ENCODE measurements at regions not wholly inside any gene's neighbourhood (a gene's known extent, or its start where the extent isn't known, plus 50 kb on each side); places are given as distances from the start of the nearest gene placed in this dataset.

DNA sequence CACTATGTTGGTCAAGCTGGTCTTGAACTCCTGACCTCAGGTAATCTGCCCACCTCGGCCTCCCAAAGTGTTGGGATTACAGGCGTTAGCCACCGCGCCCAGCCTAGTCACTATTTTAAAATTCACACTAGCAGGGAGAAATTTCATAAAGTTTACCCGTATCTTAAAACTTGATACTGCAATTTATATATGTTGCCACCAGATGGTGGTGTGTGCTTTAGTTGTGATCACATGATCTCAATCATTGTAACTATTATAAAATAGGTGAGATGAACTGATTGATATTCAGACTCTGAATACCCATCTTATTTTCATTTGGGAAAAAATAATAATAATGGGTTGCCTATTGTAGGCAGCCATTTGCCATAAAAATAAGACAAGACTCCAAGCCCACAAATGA is 1330.4 kb upstream of the WWC1 start:
- DNase-seq: no peak

- DNase-seq: no peak
Measured at GRCh38 chr5:166961913-166962312, 1329.5 kb upstream of the WWC1 start.

GRCh38 chr5:166962461-166962860 is 1329.0 kb upstream of the WWC1 start:
- no peak for DNase-seq

- DNase-seq: no peak
Measured at GRCh38 chr5:166963596-166963995, 1327.8 kb upstream of the WWC1 start.

DNA sequence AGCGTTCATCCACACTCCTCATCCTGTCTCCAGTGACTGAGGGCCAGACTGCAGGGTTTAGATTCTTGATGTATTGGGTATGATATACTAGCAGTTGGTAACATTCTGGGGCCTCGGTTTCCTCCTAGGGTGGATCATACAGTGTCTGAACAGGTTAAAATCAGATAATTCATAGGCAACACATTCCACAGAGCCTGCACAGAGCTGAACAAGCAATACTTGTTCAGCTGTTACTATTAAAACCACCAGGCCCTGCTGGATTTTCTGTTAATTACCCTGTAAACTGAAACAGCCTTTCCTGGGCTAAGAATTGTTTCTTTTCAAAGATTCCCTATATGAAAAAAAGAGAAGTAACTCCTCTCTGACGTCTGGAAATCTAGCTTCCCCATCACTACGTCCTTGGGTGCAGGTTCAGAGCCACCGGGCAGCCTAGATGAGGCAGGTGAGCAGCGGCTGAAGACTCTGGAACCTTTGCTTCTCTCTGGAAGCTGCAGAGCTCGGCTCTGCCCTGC is 1313.5 kb upstream of the WWC1 start:
- DNase-seq: no peak

- DNase-seq: no peak
Measured at GRCh38 chr5:166979307-166979895, 1312.0 kb upstream of the WWC1 start.

- DNase-seq: no peak
Measured at GRCh38 chr5:166980666-166981065, 1310.8 kb upstream of the WWC1 start.

GRCh38 chr5:166982226-166982625 is 1309.2 kb upstream of the WWC1 start:
- no peak for DNase-seq

- DNase-seq: no peak
Measured at GRCh38 chr5:166991601-166992000, 1299.8 kb upstream of the WWC1 start.

DNA sequence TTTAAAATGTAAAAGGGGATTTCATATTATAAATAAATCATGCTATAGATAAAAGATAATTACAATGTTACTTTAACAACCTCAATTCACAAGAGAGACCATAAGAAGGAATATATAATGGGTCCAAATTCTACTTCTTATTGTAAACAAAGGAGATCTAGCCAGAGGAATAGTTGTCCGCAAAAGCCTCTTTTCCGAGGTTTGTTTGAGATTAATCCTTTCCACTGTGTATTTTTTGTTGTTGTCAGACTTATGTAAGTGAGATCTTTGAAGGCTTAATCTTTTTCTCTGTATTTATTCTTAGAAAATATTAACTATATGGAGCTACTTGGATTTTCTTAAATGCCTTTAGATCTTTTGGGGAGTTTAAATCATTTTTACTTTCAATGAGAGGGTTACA is 1299.3 kb upstream of the WWC1 start:
- DNase-seq: no peak

DNA sequence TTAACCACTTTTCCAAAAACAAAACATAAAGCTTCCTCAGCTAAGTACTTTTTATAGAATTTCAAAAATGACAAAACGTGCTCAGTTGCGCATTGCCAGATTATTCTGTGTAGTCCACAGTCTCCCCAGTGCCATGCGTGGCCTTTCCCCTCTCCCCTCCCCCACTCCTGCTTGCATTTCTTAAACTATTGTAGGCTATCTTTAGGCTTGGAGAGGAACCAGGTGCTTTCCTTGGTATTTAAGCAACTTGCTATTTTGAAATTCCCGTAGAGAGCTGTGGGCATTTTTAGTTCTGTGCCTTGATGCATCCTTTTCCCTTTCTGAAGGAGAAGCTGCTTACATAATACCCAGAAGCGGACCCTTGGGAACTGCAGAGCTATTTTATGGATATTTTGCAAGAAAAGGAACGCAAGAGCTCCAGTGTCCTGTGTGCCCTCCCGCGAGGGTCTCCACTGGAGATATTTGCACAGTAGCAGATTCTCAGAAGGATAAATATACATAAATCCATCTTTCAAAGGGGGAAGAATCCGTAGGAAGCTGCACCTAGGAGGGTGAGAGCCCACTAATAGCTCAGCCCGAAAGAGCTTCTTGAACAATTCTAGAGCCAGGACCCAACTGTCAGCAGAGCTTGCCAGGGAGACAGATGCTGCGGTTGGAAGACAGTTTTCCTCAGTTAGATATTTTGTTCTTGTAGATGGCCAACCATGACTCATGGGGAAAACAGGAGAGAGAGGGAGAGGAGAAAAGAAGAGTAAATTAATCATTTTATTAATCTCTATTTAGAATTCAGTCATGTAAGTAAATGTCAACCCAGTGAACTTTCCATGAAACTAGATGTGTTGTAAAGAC is 1298.3 kb upstream of the WWC1 start:
- no peak for DNase-seq

- DNase-seq: no peak
Measured at GRCh38 chr5:166994226-166994625, 1297.2 kb upstream of the WWC1 start.

DNA sequence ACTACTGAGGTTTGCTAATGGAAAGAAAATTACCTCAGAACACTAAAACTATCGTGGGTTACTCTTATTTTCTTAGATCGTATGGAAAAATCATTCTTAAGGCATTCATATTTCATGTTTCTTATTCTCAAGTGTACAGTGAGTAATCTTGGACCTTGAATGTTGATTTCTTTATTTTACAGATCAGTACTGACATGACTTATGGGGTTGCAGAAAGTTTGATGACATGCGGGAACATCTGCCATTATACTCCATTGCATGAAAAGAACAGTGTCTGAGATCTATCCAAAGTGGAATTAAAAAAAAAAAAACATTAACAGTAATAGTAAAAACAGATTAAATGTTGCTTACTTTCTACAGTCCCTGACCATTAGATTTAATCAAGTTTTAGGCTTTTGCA is 1290.2 kb upstream of the WWC1 start:
- no peak for DNase-seq

- no peak for DNase-seq
Measured at GRCh38 chr5:167008705-167009104, 1282.7 kb upstream of the WWC1 start.

DNA sequence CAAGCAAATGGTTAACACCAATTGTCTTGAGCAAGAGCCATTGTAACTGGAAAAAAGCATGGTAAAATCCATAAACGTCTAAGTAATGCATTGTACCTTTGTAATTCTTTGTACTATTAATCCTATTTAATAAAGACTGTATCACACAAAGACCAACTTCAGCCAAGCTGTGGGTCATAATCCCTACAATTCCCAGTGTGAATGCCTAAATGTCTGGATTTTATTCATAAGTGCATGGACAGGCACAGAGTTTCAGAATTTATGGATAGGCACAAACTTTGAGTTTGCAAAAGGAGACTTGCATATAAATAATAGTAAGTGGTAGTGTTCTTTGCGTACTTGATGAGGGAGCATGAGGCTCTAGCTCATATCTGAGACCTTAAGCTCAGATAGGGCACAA is 1280.2 kb upstream of the WWC1 start:
- no peak for DNase-seq

GRCh38 chr5:167012123-167013034 is 1279.1 kb upstream of the WWC1 start:
- no peak for DNase-seq

DNA sequence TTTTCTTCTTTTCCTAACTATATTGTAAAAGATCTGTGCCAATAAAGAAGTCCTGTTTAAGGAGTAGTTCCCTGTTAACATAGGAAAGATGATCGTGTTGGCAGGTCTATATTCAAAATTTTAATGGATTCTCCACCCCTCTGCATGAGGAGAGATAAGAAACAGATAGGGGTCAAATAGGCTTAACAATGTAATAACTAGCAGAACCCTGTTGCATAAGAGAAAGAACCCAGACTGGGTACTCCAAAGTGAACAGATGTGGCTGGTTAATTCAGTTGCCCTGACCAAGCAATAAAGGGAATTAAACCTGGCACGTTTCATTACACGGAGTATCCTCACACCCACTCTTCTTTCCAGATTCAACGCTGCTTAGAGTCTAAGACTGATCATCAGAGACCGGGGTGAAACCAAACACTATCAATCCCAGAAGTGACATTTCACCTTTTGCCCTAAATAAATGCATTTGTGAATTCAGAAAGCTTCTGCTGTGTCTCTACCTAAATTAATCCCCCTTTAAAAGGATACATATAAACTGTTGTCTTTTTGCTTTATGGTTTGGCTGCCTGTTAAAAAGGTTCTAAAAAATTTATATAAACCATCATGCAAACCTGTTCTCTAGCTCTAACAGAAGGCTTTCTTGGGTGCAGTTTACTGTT is 1276.9 kb upstream of the WWC1 start:
- DNase-seq: no peak

DNA sequence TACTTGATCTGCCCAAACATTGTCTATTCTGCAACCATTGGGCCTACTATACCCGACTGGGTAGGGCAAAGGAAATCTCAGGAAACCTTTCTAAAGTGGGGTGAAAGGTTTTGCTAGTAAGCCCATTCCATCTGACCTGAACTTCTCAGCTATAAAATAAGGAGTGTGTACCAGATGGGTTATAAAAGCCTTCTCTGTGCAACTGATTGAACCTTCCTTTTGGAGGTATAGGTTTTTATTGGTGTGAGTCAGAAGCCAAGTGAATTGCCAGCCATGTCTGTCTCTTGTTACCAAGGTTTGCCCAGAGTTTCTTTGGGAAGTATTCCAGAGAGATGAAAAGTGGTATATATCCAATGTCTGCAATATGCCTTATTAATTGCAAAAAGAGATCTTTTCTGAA is 1271.0 kb upstream of the WWC1 start:
- no peak for DNase-seq

GRCh38 chr5:167029488-167029887 is 1262.0 kb upstream of the WWC1 start:
- DNase-seq: no peak

DNA sequence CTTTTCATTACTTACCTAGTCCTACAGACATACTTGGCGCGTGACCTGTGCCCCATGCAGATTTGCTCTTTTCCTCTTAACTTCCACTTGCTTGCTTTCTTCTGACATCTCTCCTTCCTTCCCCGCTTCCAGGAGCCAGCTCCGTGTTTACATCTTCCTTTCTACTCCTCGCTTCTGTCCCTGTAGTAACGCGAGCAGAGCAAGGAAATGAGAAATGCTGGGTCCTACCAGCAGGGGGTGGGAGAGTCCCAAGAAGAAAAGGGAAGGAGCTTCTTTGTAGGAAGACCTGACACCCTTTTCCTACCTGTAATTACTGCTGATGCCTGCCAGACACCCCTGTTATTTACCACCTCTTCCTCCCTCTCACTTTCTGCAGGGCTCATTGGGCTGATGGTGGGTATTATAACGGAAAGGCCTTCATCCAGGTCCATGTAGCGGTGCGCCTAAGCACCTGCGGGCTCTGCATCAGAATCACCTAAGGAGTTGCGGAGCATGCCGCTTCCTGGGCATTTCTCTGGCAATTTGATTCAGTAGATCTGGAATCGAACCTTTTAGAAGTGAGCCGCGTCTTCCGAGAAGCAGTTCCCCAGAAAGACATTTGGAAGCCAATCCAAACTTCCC is 1260.8 kb upstream of the WWC1 start:
- no peak for DNase-seq

DNA sequence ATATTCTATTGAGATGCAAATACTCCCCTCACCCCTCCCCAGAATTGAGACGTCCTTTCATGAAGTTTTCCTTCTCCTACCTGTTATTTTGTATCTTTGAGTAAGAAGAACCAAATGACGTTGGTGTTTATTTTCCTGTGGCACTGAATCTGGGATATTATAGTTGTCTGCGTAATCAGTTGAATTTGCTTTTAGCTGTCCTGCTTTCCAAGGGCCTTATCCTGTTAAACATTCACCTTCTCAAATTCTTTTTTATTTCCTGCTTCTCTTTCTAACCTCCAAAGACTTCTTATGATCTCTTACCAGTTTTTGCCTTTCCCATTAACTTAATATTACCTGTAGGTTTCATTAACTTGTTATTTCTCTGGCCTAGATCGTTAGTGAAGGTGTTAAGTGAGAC is 1254.9 kb upstream of the WWC1 start:
- DNase-seq: no peak

- DNase-seq: no peak
Measured at GRCh38 chr5:167049043-167049663, 1242.3 kb upstream of the WWC1 start.

All from T-helper 9 cell (primary cell).